GM18502 (cell line): ENCODE measurements at regions not wholly inside any gene's neighbourhood (a gene's known extent, or its start where the extent isn't known, plus 50 kb on each side); places are given as distances from the start of the nearest gene placed in this dataset.
A peak's percentile ranks its signal among the peaks of the same experiment; 100 is the strongest.

Experiments
- ATAC-seq: cut with Tn5 transposase; IDR thresholded peaks from one replicate; pipeline ENCODE4 v1.9.1; 2021; ENCODE audit warnings: mild to moderate bottlenecking; ENCODE audit not compliant: unreplicated experiment, poor library complexity

GRCh38 chr10:57968328-57969016 is 299.2 kb downstream of the IPMK start:
- no peak for ATAC-seq

- no peak for ATAC-seq
Observed at GRCh38 chr10:57964351-57964750, 303.3 kb downstream of the IPMK start.

- no peak for ATAC-seq
Observed at GRCh38 chr10:57963546-57963945, 304.1 kb downstream of the IPMK start.

GRCh38 chr10:57962839-57963238 is 304.9 kb downstream of the IPMK start:
- no peak for ATAC-seq

- ATAC-seq: no peak
Observed at GRCh38 chr10:57961487-57961886, 306.2 kb downstream of the IPMK start.

GRCh38 chr10:57960406-57960805 is 307.3 kb downstream of the IPMK start:
- ATAC-seq: no peak

GRCh38 chr10:57959318-57960006 is 308.2 kb downstream of the IPMK start:
- no peak for ATAC-seq

GRCh38 chr10:57955076-57955475 is 312.6 kb downstream of the IPMK start:
- no peak for ATAC-seq

GRCh38 chr10:57952741-57953140 is 315.0 kb downstream of the IPMK start:
- ATAC-seq: no peak

- no peak for ATAC-seq
Observed at GRCh38 chr10:57950442-57950974, 317.2 kb downstream of the IPMK start.

GRCh38 chr10:57948796-57949195 is 318.9 kb downstream of the IPMK start:
- ATAC-seq: no peak

- no peak for ATAC-seq
Observed at GRCh38 chr10:57946833-57947232, 320.9 kb downstream of the IPMK start.

- ATAC-seq: no peak
Observed at GRCh38 chr10:57943701-57944100, 324.0 kb downstream of the IPMK start.

- ATAC-seq: no peak
Observed at GRCh38 chr10:57925045-57925444, 342.6 kb downstream of the IPMK start.

- peak; percentile 48 for ATAC-seq
Observed at GRCh38 chr10:57921140-57921539, 346.6 kb downstream of the IPMK start.

GRCh38 chr10:57919864-57920263 is 347.8 kb downstream of the IPMK start:
- ATAC-seq: no peak

- ATAC-seq: no peak
Observed at GRCh38 chr10:57917019-57917418, 350.7 kb downstream of the IPMK start.

- ATAC-seq: no peak
Observed at GRCh38 chr10:57905861-57906260, 361.8 kb downstream of the IPMK start.

- no peak for ATAC-seq
Observed at GRCh38 chr10:57905010-57905409, 362.7 kb downstream of the IPMK start.

GRCh38 chr10:57898231-57898630 is 369.5 kb downstream of the IPMK start:
- ATAC-seq: no peak

- ATAC-seq: no peak
Observed at GRCh38 chr10:57897611-57898010, 370.1 kb downstream of the IPMK start.

GRCh38 chr10:57894361-57894760 is 373.3 kb downstream of the IPMK start:
- ATAC-seq: no peak
